GM12872 (cell line): ENCODE measurements at regions not wholly inside any gene's neighbourhood (a gene's known extent, or its start where the extent isn't known, plus 50 kb on each side); places are given as distances from the start of the nearest gene placed in this dataset.

Source experiments
- TF ChIP-seq, protein P1 (sequence below): IDR thresholded peaks from 3 replicates; pipeline ENCODE4 v1.5.1; 2011; ENCODE audit warnings: low read depth, mild to moderate bottlenecking, low read length, moderate library complexity; ENCODE audit not compliant: insufficient read depth

DNA sequence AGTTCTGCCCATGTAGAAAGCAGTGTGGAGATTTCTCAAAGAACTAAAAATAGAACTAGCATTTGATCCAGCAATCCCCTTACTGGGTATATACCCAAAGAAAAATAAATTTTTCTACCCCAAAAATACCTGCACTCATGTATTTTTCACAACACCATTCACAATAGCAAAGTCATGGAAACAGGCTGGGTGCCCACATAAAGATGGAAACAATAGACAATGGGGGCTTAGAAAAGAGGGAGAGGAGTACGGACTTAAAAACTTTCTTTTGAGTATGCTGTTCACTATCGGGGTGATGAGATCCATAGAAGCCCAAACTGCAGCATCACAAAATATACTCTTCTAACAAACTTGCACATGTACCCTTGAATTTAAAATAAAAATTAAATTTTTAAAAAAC lies 345.1 kb upstream of the CCDC54 start:
- TF ChIP-seq, protein P1, sequence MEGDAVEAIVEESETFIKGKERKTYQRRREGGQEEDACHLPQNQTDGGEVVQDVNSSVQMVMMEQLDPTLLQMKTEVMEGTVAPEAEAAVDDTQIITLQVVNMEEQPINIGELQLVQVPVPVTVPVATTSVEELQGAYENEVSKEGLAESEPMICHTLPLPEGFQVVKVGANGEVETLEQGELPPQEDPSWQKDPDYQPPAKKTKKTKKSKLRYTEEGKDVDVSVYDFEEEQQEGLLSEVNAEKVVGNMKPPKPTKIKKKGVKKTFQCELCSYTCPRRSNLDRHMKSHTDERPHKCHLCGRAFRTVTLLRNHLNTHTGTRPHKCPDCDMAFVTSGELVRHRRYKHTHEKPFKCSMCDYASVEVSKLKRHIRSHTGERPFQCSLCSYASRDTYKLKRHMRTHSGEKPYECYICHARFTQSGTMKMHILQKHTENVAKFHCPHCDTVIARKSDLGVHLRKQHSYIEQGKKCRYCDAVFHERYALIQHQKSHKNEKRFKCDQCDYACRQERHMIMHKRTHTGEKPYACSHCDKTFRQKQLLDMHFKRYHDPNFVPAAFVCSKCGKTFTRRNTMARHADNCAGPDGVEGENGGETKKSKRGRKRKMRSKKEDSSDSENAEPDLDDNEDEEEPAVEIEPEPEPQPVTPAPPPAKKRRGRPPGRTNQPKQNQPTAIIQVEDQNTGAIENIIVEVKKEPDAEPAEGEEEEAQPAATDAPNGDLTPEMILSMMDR, result no peak

DNA sequence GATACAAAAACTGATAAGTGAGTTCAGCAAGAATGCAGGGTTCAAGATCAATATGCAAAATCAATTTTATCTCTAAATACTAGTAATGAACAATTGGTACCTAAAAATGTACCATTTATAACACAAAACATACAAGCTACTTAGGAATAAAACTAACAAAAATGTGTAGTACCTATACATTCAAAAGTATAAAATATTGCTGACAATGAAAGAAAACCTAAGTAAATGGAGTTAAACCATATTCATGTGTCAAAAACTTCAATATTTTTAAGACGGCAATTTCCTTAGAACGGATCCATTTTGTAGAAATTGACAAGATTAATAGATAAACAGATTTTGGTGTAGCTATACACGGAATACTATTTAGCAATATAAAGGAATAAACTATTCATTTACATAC lies 343.1 kb upstream of the CCDC54 start:
- TF ChIP-seq, protein P1, result no peak

DNA sequence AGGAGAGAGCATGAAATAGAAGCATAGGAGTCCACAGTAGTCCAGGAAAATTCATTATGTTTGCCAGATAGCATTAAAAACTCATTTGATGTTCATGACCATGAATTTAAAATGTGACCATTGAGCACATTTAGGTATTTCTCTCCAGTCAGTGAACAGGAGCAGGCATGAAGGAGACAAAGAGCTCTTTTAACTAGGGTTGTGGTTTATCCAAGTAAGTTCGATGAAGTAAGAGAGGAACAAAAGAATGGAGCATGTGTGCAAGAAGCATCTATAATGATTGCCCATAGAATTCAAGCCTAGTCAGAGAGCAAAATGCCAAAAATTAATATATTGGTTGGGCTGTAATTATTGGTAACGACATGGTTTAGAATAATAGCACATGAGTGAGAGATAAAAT lies 342.1 kb upstream of the CCDC54 start:
- TF ChIP-seq, protein P1, result no peak

DNA sequence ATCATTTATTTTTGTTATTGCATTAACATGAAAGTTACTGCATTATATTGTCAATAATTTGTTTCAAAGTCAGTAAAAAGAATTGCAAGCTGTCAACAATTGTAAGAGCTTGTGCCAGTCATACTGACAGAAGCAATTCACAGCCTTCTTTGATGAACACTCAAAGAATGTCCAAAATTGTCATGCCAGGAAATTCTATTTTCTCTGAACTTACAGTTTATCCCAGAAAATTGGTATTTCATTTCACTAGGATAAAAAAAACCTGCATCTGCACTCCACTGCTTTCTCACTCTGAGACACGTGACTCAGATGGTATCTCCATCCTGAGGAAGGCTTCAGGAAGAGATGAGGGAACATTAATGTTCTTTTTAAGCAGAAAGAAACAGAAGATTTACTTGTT lies 332.6 kb upstream of the CCDC54 start:
- TF ChIP-seq, protein P1, result no peak

DNA sequence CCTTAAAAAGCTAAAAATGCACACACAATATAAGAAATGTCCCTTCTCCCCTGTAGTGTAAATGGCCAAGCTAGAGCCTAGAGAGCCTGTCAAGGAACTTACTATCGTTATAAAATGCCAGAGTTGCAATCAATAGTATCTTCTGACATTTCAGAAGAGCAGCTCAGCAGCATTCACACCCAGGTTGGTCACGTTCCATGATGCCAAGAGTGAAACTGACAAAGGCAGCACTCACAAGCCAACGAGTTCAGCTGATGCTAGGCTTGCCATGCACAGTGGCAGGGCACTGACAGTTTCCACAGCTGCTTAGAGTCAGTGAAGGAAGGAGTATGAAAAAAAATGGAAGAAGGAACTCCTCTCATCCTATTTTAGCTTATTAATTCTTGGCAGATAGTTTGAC lies 331.4 kb upstream of the CCDC54 start:
- TF ChIP-seq, protein P1, result no peak

DNA sequence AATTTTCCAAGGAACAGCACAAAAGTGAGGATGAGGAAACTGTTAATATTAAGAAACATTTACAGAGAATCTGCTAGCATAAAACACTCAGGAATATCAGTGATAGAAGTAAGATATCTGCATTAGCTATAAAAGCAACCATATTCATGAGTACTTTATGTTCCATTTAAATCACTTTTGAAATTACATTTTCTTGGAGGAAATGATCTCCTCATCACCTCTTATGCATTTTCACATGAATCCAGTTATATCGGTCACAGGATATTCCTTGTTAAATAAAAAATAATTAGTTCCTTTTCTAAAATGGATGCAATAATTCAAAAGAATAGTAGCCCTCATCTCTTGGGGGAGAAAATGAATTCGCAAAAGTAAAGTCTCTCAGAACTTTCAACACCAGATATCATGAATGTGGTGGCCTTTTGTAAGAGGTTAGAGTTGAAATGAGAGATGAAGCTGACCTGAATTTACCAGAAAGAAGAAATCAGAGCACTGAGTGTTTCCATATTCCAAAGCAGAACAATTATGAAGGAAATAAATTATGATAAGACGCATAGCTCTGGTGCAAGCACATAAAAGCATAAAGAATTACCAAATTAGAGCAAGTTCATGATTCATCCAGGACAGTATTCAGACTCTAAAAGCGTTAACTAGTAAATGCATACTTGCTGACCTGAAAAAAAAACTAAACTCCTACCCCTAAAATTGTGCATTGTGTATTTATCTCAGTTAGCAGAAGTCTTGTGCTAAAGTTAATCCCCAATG lies 321.9 kb upstream of the CCDC54 start:
- TF ChIP-seq, protein P1, result no peak

DNA sequence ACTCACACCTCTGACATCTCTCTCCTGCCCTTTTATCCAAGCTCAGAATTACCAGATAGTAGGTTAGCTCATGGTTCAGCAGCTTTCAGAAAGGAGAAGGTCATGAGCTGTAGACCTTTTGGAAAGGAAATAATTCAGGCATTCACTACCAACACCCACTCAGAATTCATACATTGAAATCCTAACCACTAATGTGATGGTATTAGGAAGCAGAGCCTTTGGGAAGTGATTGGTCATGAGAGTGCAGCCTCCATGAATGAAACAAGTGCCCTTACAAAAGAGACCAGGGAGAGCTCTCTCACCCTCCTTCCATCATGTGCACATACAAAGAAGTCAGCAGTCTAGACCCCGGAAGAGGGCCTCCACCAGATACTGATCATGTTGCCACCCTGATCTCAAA lies 315.8 kb upstream of the CCDC54 start:
- TF ChIP-seq, protein P1, result no peak
